Panc1 (cell line): ENCODE measurements at regions not wholly inside any gene's neighbourhood (a gene's known extent, or its start where the extent isn't known, plus 50 kb on each side); places are given as distances from the start of the nearest gene placed in this dataset.

Experiments used
- ATAC-seq: fragments of 200-7000 bp; cut with Tn5 transposase; 2 replicates; pipeline ENCODE4 v1.9.1; 2020; ENCODE audit warnings: mild to moderate bottlenecking, moderate library complexity
- BruUV-seq: library from RNA; stranded (reverse); fragments of 400-500 nt; replicated peaks from 2 replicates; lab custom pipeline; 2021; lab: Mats Ljungman, UMichigan
- CTCF ChIA-PET: fragments of 300-600 bp; sonication (Branson Sonifier 250); formaldehyde crosslinking; loops from one replicate; lab custom pipeline; 2022; ENCODE audit warnings: antibody characterized with exemption; lab: Charles Lee
- POLR2A ChIA-PET: fragments of 300-600 bp; sonication (Branson Sonifier 250); formaldehyde crosslinking; loops from one replicate; lab custom pipeline; 2022; ENCODE audit warnings: antibody characterized with exemption; lab: Charles Lee
- DNase-seq: peaks from one replicate; pipeline ENCODE4 v3.0.0-alpha.2; 2010; ENCODE audit warnings: low read depth, low spot score
- H3K27ac ChIP-seq: 2 replicates; pipeline ENCODE4 v1.5.1; 2011; ENCODE audit warnings: mild to moderate bottlenecking, low read length, inconsistent platforms
- H3K27me3 ChIP-seq: fragments of 200-500 bp; sonication (Bioruptor generic); 2 replicates; pipeline ENCODE4 v1.6.0; 2014; ENCODE audit warnings: low read length, inconsistent platforms; ENCODE audit not compliant: control insufficient read depth, insufficient read depth
- H3K36me3 ChIP-seq: fragments of 200-500 bp; sonication (Bioruptor generic); 2 replicates; pipeline ENCODE4 v1.5.1; 2014; ENCODE audit warnings: inconsistent platforms, mild to moderate bottlenecking, low read length, moderate library complexity; ENCODE audit not compliant: control insufficient read depth, insufficient read depth
- H3K4me1 ChIP-seq: 2 replicates; pipeline ENCODE4 v1.5.1; 2011; ENCODE audit warnings: inconsistent platforms, mild to moderate bottlenecking, low read length, moderate library complexity; ENCODE audit not compliant: control insufficient read depth, insufficient read depth
- H3K4me3 ChIP-seq, 2 experiments: 2 replicates each; pipeline ENCODE4 v1.5.1; 2011 to 2012; ENCODE audit warnings: low read depth in 2 of 2, low read length in 2 of 2, mild to moderate bottlenecking in 2 of 2, inconsistent platforms in 1 of 2, moderate library complexity in 1 of 2
- H3K9me3 ChIP-seq: fragments of 200-500 bp; sonication (Bioruptor generic); 2 replicates; pipeline ENCODE4 v1.5.1; 2014; ENCODE audit warnings: low read depth, mild to moderate bottlenecking, inconsistent platforms, low read length, moderate library complexity; ENCODE audit not compliant: control insufficient read depth, insufficient read depth
- CTCF ChIP-seq: fragments of 450-650 bp; IDR thresholded peaks from 2 replicates; pipeline ENCODE4 v1.5.1; 2017; ENCODE audit warnings: mild to moderate bottlenecking
- POLR2AphosphoS5 ChIP-seq: IDR thresholded peaks from 2 replicates; pipeline ENCODE4 v1.6.1; 2012; ENCODE audit warnings: mild to moderate bottlenecking, low read depth, low read length, moderate library complexity
- REST ChIP-seq, 2 experiments: IDR thresholded peaks; 2 replicates each; pipeline ENCODE4 v1.6.1; 2011 to 2012; ENCODE audit warnings: low read depth in 2 of 2, control low read depth in 1 of 2, low read length in 1 of 2, mild to moderate bottlenecking in 1 of 2, moderate library complexity in 1 of 2; ENCODE audit not compliant: insufficient read depth in 1 of 2
- SIN3A ChIP-seq: IDR thresholded peaks from 2 replicates; pipeline ENCODE4 v1.6.1; 2012; ENCODE audit warnings: low read depth, mild to moderate bottlenecking, low read length, moderate library complexity, borderline replicate concordance; ENCODE audit not compliant: insufficient read depth
- TCF7L2 ChIP-seq: IDR thresholded peaks from 2 replicates; pipeline ENCODE4 v1.6.1; 2011; ENCODE audit warnings: mild to moderate bottlenecking, low read depth, low read length, inconsistent platforms
- in situ Hi-C: cut with HindIII; loops from 2 replicates; pipeline ENCODE4 v1.10.0; 2016; ENCODE audit warnings: low sequenced_read_pairs, low pct_unique_long_range_greater_than_20kb
- intact Hi-C: fragments of 100-400 bp; cut with micrococcal nuclease; formaldehyde crosslinking; loops from one replicate; pipeline ENCODE4 v1.10.0; 2022; ENCODE audit not compliant: unreplicated experiment

- Histone ChIP-seq H3K36me3 (no peaks in the 10 kb centered on the region), H3K4me1 (no peaks in the 10 kb centered on the region), H3K27ac (no peak overlapping the region), H3K4me3 (no peak overlapping the region), H3K27me3 (no peaks in the 10 kb centered on the region), H3K9me3 (no peaks in the 10 kb centered on the region)
- in situ Hi-C loops (no loop called here), intact Hi-C loops (no loop called here)
- ATAC-seq: no peak
- TF ChIP-seq REST (IDR thresholded peaks at IDR 0.05; ENCODE audit: insufficient read depth in 1 of 2, low read depth in 2 of 2, low read length in 1 of 2) (no peak), TCF7L2 (no peak), SIN3A (no peak), CTCF (no peak), POLR2AphosphoS5 (no peak)
- ChIA-PET POLR2A (interaction anchor here (0.7 kb wide), 1 partner anchor 517 kb away, joined by 3 read pairs; no protein-coding TSS in a partner anchor), CTCF (no interaction called here)
- no TSS peak for BruUV-seq
- no peak for DNase-seq
These were observed 55.3 kb downstream of the CH25H start for GRCh38 chr10:89151857-89152256.

- no peak for DNase-seq
- Histone ChIP-seq H3K4me1 (no peaks in the 10 kb centered on the region), H3K27me3 (no peaks in the 10 kb centered on the region; the same call in 1 of the 2 replicates), H3K4me3 (no peak overlapping the region), H3K27ac (no peak overlapping the region), H3K9me3 (no peaks in the 10 kb centered on the region), H3K36me3 (no peaks in the 10 kb centered on the region)
- ChIA-PET CTCF (no interaction called here), POLR2A (no interaction called here)
- TF ChIP-seq REST (IDR thresholded peaks at IDR 0.05; ENCODE audit: insufficient read depth in 1 of 2, low read depth in 2 of 2, low read length in 1 of 2): no peak
- no peak for TF ChIP-seq SIN3A
- TF ChIP-seq CTCF: no peak
- no peak for TF ChIP-seq POLR2AphosphoS5
- no peak for TF ChIP-seq TCF7L2
- in situ Hi-C loops: no loop called here
- ATAC-seq: no peak
- no TSS peak for BruUV-seq
- intact Hi-C loops: no loop called here
These were observed 59.1 kb downstream of the CH25H start for GRCh38 chr10:89148061-89148460.
